ENCODE measurements at regions not wholly inside any gene's neighbourhood (a gene's known extent, or its start where the extent isn't known, plus 50 kb on each side); places are given as distances from the start of the nearest gene placed in this dataset.

GRCh38 chr16:47852991-47853390 lies 302.8 kb downstream of the ABCC12 start:
- TF ChIP-seq CBX8 (IDR thresholded peaks at IDR 0.05; ENCODE audit: borderline replicate concordance, low read depth, low read length) (no peak), RFX5 (IDR thresholded peaks at IDR 0.05; ENCODE audit: borderline replicate concordance, low read depth, low read length) (no peak), YY1 (IDR thresholded peaks at IDR 0.05; ENCODE audit: low read depth, low read length) (no peak), SIN3A (conservative IDR thresholded peaks at IDR 0.05 in 1 of 2, IDR thresholded peaks at IDR 0.05 in 1 of 2; ENCODE audit: low read depth in 1 of 2, low read length in 2 of 2) (no peak), EZH2 (IDR thresholded peaks at IDR 0.05; ENCODE audit: low read depth, low read length, severe bottlenecking) (no peak), ASH2L (IDR thresholded peaks at IDR 0.05; ENCODE audit: low read length) (no peak), TBP (IDR thresholded peaks at IDR 0.05; ENCODE audit: low read depth, low read length) (no peak), EP300 (IDR thresholded peaks at IDR 0.05; ENCODE audit: borderline replicate concordance in 1 of 2, low read depth in 2 of 2, low read length in 2 of 2) (no peak), CHD2 (IDR thresholded peaks at IDR 0.05; ENCODE audit: low read length) (no peak), ZNF274 (IDR thresholded peaks at IDR 0.05; ENCODE audit: borderline replicate concordance, extremely low read depth, low read length) (no peak), HDAC2 (IDR thresholded peaks at IDR 0.05; ENCODE audit: borderline replicate concordance in 1 of 2, low read depth in 2 of 2, low read length in 2 of 2) (no peak), MAFK (IDR thresholded peaks at IDR 0.05; ENCODE audit: low read depth, low read length) (no peak)
- TF ChIP-seq, protein P1, sequence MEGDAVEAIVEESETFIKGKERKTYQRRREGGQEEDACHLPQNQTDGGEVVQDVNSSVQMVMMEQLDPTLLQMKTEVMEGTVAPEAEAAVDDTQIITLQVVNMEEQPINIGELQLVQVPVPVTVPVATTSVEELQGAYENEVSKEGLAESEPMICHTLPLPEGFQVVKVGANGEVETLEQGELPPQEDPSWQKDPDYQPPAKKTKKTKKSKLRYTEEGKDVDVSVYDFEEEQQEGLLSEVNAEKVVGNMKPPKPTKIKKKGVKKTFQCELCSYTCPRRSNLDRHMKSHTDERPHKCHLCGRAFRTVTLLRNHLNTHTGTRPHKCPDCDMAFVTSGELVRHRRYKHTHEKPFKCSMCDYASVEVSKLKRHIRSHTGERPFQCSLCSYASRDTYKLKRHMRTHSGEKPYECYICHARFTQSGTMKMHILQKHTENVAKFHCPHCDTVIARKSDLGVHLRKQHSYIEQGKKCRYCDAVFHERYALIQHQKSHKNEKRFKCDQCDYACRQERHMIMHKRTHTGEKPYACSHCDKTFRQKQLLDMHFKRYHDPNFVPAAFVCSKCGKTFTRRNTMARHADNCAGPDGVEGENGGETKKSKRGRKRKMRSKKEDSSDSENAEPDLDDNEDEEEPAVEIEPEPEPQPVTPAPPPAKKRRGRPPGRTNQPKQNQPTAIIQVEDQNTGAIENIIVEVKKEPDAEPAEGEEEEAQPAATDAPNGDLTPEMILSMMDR (IDR thresholded peaks at IDR 0.05; ENCODE audit: control extremely low read depth in 1 of 3, insufficient read depth in 1 of 3, low read depth in 1 of 3, low read length in 3 of 3): no peak
- TF ChIP-seq, protein P2, sequence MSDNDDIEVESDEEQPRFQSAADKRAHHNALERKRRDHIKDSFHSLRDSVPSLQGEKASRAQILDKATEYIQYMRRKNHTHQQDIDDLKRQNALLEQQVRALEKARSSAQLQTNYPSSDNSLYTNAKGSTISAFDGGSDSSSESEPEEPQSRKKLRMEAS (IDR thresholded peaks at IDR 0.05): no peak
